T-helper 1 cell treated with Interleukin-12 subunit alpha and Interleukin-12 subunit beta and Interleukin-4 antibody, amounts not matched to agents 30 μg/mL and 1 μg/mL, for 36 hours (primary cell): ENCODE measurements at regions not wholly inside any gene's neighbourhood (a gene's known extent, or its start where the extent isn't known, plus 50 kb on each side); places are given as distances from the start of the nearest gene placed in this dataset.
"Not testable (repeated sequence)": the region's sequence is repeated elsewhere in the genome, so short reads cannot be mapped to it uniquely, and the experiment has no call there.

Source experiments
- H3K27ac Mint-ChIP-seq: one replicate; pipeline ENCODE4 v1.8.0; 2021; ENCODE audit warnings: mild to moderate bottlenecking, mixed read lengths
- H3K27me3 Mint-ChIP-seq: one replicate; pipeline ENCODE4 v1.8.0; 2021; ENCODE audit warnings: low read depth, mixed read lengths
- H3K36me3 Mint-ChIP-seq: one replicate; pipeline ENCODE4 v1.8.0; 2021; ENCODE audit warnings: low read depth, mixed read lengths
- H3K4me1 Mint-ChIP-seq: one replicate; pipeline ENCODE4 v1.8.0; 2021; ENCODE audit warnings: low read depth, mixed read lengths
- H3K4me3 Mint-ChIP-seq: one replicate; pipeline ENCODE4 v1.8.0; 2021; ENCODE audit warnings: mild to moderate bottlenecking, moderate library complexity, mixed read lengths
- H3K9me3 Mint-ChIP-seq: one replicate; pipeline ENCODE4 v1.8.0; 2021; ENCODE audit warnings: mixed read lengths

GRCh38 chr10:9579110-9579705, 1438.5 kb upstream of the CELF2 start:
- Mint-ChIP-seq H3K4me1 (no peaks in the 10 kb centered on the region), H3K9me3 (no peaks in the 10 kb centered on the region), H3K27me3 (no peaks in the 10 kb centered on the region), H3K4me3 (no peak overlapping the region), H3K36me3 (no peaks in the 10 kb centered on the region), H3K27ac (no peak overlapping the region)

DNA sequence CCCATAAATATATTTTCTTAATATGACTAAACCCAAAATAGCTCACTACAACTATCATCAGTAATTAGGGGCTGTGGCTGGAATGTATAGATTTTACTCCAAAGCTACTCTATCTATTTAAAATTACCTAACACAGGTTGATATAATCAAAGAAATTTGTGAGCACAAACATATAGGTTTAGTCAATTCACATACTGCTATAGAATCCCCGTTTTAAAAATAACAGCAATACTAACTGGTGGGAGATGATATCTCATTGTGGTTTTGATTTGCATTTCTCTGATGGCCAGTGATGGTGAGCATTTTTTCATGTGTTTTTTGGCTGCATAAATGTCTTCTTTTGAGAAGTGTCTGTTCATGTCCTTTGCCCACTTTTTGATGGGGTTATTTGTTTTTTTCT, 1434.9 kb upstream of the CELF2 start:
- H3K36me3 Mint-ChIP-seq, H3K4me3 Mint-ChIP-seq, H3K27me3 Mint-ChIP-seq, H3K27ac Mint-ChIP-seq, H3K4me1 Mint-ChIP-seq, H3K9me3 Mint-ChIP-seq: not testable (repeated sequence)

- no peaks in the 10 kb centered on the region for H3K9me3 Mint-ChIP-seq
- no peaks in the 10 kb centered on the region for H3K36me3 Mint-ChIP-seq
- H3K4me1 Mint-ChIP-seq: no peaks in the 10 kb centered on the region
- no peaks in the 10 kb centered on the region for H3K27me3 Mint-ChIP-seq
- H3K27ac Mint-ChIP-seq: no peak overlapping the region
- no peak overlapping the region for H3K4me3 Mint-ChIP-seq
Observed at GRCh38 chr10:9596368-9596920, 1421.2 kb upstream of the CELF2 start.

GRCh38 chr10:9602998-9603397, 1414.7 kb upstream of the CELF2 start:
- Mint-ChIP-seq H3K27ac (no peak overlapping the region), H3K4me1 (no peaks in the 10 kb centered on the region), H3K9me3 (no peaks in the 10 kb centered on the region), H3K36me3 (no peaks in the 10 kb centered on the region), H3K4me3 (no peak overlapping the region), H3K27me3 (no peaks in the 10 kb centered on the region)

DNA sequence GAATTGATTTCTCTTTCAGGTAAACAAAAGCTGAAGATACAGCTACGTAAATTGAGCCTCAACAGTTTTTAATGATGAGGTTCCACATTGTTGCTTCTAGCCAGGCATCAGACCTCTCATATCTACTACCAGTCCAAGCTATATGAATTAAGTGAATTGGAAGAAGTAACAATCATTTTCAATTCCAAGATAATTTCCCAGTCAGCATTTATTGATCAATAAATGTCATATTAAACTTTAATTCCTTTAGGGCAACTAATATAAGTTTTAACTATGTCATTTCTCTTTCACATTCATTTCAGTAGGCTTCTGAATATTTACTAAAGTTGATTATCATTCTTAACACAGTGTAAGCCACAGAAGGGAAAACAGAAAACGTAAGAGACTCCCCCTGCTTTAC, 1413.7 kb upstream of the CELF2 start:
- Mint-ChIP-seq H3K27ac (no peak overlapping the region), H3K27me3 (peaks cover 3% of the 10 kb centered on the region), H3K4me1 (no peaks in the 10 kb centered on the region), H3K36me3 (no peaks in the 10 kb centered on the region), H3K9me3 (no peaks in the 10 kb centered on the region), H3K4me3 (no peak overlapping the region)

DNA sequence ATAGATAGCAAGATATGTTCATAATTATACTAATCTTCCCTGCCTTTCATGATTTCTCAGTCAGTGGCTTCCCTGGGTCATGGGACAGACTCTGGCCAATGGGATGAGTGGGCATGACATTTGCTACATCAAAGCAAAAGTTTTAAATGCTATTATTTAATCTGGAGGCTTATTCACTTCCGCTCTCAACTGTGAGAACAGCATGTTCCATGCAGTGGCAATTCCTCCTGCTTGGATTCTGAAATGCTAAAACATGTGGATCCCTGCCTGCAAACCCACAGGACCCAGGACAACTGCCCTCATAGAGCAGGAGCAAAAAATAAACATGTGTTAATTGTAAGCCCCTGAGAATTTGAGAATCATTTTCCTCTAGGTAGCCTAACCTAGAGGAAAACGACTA, 1412.4 kb upstream of the CELF2 start:
- Mint-ChIP-seq H3K27ac (no peak overlapping the region), H3K36me3 (no peaks in the 10 kb centered on the region), H3K4me1 (no peaks in the 10 kb centered on the region), H3K4me3 (no peak overlapping the region), H3K27me3 (peaks cover 3% of the 10 kb centered on the region), H3K9me3 (no peaks in the 10 kb centered on the region)

- no peaks in the 10 kb centered on the region for H3K36me3 Mint-ChIP-seq
- no peaks in the 10 kb centered on the region for H3K9me3 Mint-ChIP-seq
- no peak overlapping the region for H3K4me3 Mint-ChIP-seq
- no peak overlapping the region for H3K27ac Mint-ChIP-seq
- no peaks in the 10 kb centered on the region for H3K4me1 Mint-ChIP-seq
- peaks cover 3% of the 10 kb centered on the region for H3K27me3 Mint-ChIP-seq
Observed at GRCh38 chr10:9608602-9609001, 1409.1 kb upstream of the CELF2 start.

- Mint-ChIP-seq H3K4me3 (no peak overlapping the region), H3K4me1 (no peaks in the 10 kb centered on the region), H3K27me3 (peaks cover under 1% of the 10 kb centered on the region), H3K27ac (no peak overlapping the region), H3K9me3 (no peaks in the 10 kb centered on the region), H3K36me3 (no peaks in the 10 kb centered on the region)
Observed at GRCh38 chr10:9613338-9614075, 1404.2 kb upstream of the CELF2 start.

- Mint-ChIP-seq H3K36me3 (no peaks in the 10 kb centered on the region), H3K27me3 (no peaks in the 10 kb centered on the region), H3K4me1 (no peaks in the 10 kb centered on the region), H3K4me3 (no peak overlapping the region), H3K27ac (no peak overlapping the region), H3K9me3 (peaks cover 3% of the 10 kb centered on the region)
Observed at GRCh38 chr10:9615189-9615588, 1402.5 kb upstream of the CELF2 start.

GRCh38 chr10:9621216-9621615, 1396.5 kb upstream of the CELF2 start:
- Mint-ChIP-seq H3K4me3 (no peak overlapping the region), H3K27ac (no peak overlapping the region), H3K36me3 (no peaks in the 10 kb centered on the region), H3K27me3 (no peaks in the 10 kb centered on the region), H3K9me3 (peaks cover 3% of the 10 kb centered on the region), H3K4me1 (no peaks in the 10 kb centered on the region)

DNA sequence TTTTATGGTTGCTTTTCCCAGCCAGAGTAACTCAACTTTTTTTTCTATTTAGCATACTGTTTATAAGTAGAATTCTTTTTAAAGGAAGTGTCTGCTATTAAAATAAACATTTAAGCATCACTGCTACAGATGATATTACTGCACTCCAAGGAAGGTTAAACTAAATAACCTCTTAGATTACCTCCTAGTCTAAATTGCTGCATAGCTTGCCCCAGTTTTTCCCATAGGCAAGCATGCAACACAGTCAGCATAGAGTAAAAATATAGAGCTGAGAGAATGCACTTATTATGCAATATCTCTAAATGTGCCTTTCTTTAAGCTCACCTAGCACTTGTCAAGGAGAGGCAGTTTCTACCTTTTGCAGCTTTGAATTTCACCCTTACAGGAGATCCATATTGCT, 1392.4 kb upstream of the CELF2 start:
- no peaks in the 10 kb centered on the region for H3K4me1 Mint-ChIP-seq
- H3K27ac Mint-ChIP-seq: no peak overlapping the region
- H3K4me3 Mint-ChIP-seq: no peak overlapping the region
- H3K9me3 Mint-ChIP-seq: no peaks in the 10 kb centered on the region
- H3K36me3 Mint-ChIP-seq: no peaks in the 10 kb centered on the region
- no peaks in the 10 kb centered on the region for H3K27me3 Mint-ChIP-seq

GRCh38 chr10:9634466-9634865, 1383.2 kb upstream of the CELF2 start:
- Mint-ChIP-seq H3K36me3 (no peaks in the 10 kb centered on the region), H3K9me3 (no peaks in the 10 kb centered on the region), H3K27ac (no peak overlapping the region), H3K27me3 (no peaks in the 10 kb centered on the region), H3K4me3 (no peak overlapping the region), H3K4me1 (no peaks in the 10 kb centered on the region)

DNA sequence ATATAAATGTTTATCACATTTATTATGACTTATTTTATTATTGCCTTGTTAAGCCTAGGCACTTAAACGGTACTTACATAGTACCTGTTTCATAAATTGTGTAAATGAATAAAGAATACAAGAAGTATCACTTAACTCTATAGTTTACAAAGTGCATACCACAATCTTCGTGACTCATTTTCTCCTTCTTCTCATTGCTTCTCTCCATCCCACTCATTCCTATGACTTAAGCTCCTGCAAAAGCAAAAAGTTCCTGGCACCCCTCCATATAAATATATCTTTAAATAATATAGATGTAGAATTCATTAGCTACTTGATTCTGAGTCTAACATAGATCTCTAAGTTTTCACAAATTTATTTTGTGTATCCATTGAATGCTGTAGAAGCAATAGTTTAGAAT, 1382.0 kb upstream of the CELF2 start:
- H3K27me3 Mint-ChIP-seq: no peaks in the 10 kb centered on the region
- no peaks in the 10 kb centered on the region for H3K4me1 Mint-ChIP-seq
- no peak overlapping the region for H3K4me3 Mint-ChIP-seq
- H3K9me3 Mint-ChIP-seq: no peaks in the 10 kb centered on the region
- no peaks in the 10 kb centered on the region for H3K36me3 Mint-ChIP-seq
- H3K27ac Mint-ChIP-seq: no peak overlapping the region

GRCh38 chr10:9636216-9636615, 1381.5 kb upstream of the CELF2 start:
- no peaks in the 10 kb centered on the region for H3K36me3 Mint-ChIP-seq
- H3K9me3 Mint-ChIP-seq: no peaks in the 10 kb centered on the region
- no peak overlapping the region for H3K4me3 Mint-ChIP-seq
- no peak overlapping the region for H3K27ac Mint-ChIP-seq
- no peaks in the 10 kb centered on the region for H3K27me3 Mint-ChIP-seq
- H3K4me1 Mint-ChIP-seq: no peaks in the 10 kb centered on the region

DNA sequence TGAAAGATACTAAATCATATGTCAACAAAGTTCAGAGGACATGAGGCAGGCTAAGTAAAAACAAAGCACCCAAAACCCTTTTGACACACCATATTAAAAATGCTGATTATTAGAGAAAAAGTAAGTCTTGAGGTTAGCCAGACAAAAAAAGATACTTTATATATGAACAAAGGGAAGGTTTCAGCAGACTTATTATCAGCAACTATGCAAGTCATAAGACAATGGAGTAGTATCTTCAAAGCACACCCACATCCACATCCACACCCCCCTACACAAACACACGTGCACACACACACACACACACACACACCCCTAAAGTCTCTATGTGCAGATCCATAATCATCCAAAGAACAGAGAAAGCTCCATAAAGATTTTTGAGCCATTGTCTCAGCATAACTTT, 1373.9 kb upstream of the CELF2 start:
- Mint-ChIP-seq H3K4me3 (no peak overlapping the region), H3K4me1 (no peaks in the 10 kb centered on the region), H3K9me3 (no peaks in the 10 kb centered on the region), H3K27me3 (no peaks in the 10 kb centered on the region), H3K27ac (no peak overlapping the region), H3K36me3 (no peaks in the 10 kb centered on the region)
